Activated CD4-positive, alpha-beta T cell treated with anti-CD3 and anti-CD28 coated beads, Interleukin-2, Interleukin-6, amounts not matched to agents 100 ng/mL and 50 ng/mL, durations not matched to agents 16 hours and 8 hours (primary cell): ENCODE measurements at regions not wholly inside any gene's neighbourhood (a gene's known extent, or its start where the extent isn't known, plus 50 kb on each side); places are given as distances from the start of the nearest gene placed in this dataset.

Source experiments
- DNase-seq: peaks from one replicate; pipeline ENCODE4 v3.0.0-alpha.2; 2020

DNA sequence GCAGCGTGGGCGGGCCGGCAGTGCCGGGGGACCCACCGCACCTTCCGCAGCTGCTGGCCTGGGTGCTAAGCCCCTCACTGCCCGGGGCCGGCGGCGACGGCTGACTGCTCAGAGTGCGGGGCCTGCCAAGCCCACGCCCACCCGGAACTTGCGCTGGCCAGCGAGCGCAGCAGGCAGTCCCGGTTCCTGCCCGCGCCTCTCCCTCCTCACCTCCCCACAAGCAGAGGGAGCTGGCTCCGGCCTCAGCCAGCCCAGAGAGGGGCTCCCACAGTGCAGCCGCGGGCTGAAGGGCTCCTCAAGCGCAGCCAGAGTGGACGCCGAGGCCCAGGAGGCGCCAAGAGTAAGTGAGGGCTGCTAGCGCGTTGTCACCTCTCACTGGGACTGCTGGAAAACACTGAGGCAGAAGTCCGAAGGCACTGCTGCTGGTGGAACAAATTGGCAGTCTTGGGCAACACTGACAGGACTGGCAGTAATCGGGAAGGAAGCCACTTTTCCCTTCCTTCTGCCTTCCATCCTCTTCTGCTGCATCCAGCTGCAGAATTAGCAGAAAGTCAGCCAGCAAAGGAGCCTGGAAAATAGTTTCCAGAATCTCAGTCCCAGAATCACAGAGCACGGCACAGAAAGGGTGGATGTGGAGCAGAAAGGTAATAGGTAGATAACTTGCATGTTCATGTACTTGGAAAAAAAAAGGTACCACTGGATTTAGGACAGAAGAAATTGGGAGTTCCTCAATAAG, 179.4 kb upstream of the FN1 start:
- DNase-seq: no peak

DNA sequence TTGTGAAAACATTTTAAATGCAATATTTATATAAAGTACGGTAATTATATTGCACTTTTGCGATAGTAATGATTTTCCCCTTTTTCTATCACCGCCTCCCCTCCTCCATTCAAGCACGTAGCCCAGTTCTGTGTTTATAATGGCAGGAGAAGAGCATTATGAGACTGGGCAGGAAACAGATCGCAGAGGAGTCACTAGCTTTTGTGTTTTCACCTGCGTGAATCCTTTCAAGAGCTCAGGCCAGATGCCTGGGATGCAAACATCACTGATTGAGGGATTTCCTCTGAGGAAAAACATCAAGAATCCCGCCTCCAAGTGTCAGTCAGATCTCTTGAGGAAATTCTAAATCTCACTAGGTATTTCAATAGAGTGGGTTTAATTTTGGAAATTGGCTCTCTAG, 178.4 kb upstream of the FN1 start:
- no peak for DNase-seq

DNA sequence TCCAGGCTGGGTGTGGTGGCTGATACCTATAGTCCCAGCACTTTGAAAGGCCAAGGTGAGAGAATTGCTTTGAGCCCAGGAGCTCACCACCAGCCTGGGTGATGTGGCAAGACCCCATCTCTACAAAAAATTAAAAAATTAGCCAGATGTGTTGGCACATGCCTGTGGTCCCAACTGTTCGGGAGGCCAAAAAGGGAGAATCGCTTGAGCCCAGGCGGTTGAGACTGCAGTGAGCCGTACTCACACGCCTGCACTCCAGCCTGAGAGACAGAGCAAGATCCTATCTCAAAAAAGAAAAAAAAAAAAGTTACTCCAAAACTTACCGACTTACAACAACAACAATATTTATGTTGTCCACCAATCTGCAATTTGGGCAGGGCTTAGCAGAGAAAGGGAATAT, 178.0 kb upstream of the FN1 start:
- no peak for DNase-seq

DNA sequence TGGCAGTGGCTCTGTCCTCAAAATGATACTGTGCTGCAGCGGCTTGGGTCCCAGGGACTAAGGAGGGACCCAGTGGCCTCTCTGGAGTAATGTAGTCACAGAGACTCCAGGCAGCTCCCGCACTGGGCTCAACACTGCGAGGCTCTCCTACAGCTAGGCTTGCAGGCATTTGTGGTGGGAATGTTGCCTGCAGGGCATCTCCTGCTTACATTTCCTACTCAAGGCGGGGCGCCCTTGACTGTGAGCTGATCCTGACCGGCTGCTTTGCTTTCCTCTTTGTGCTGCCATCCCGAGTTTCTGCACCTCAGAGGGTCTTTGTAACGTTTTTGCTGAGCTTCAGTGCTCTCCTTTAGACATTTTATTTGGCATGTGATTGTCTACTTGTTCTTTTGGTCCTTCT, 177.4 kb upstream of the FN1 start:
- DNase-seq: no peak

DNA sequence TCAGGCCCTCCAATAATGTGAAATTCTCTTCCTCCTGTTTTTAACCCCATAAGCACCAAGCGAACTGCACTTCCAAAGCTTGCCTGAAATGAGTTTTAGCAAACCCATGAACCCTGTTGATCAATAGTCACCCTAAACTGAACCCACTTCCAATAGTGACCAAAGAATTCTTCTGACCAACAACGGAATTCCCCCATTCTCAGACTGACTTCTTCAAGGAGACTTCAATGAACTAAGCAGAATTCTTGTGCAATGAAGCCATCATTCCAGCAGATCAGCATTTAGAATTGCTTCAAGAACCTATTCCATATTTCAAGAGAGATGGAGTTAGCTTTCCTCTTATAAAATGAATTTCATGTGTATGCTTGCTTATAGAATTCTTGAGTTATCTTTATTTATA, 176.9 kb upstream of the FN1 start:
- DNase-seq: no peak

DNA sequence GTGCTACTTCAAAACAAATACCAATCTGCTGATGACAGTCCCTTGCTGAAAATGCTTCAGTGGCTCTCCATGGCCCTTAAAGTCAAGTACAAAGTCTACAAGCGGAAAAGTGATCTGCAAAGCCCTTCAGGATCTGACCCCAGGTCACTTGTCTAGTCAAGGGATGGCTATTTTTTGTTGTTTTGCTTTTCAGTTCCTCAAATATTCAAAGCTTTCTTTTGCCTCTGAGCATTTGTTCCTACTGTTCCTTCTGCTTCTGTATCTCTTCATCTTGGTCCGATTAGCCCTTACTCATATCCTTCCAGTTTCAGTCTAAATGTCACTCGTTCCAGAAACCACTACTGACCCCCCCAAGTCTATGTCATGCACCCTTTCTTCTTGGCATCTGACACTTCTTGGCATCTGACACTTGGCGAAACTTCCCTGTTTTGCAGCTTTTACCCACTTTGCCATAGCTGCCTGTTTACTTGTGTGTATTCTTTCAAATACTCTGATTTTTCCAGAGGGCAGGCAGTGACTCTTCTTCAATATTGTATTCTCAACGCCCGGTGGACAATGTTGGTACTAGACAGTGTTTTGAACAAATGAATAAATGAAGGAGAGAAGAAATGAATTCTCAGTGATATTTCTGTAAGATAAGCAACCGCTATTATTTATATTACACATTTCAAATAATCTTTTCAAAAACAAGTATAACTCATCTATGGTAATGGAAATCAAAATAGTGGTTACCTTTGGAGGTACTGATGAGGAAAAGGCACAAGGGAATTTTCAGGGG, 175.9 kb upstream of the FN1 start:
- no peak for DNase-seq

DNA sequence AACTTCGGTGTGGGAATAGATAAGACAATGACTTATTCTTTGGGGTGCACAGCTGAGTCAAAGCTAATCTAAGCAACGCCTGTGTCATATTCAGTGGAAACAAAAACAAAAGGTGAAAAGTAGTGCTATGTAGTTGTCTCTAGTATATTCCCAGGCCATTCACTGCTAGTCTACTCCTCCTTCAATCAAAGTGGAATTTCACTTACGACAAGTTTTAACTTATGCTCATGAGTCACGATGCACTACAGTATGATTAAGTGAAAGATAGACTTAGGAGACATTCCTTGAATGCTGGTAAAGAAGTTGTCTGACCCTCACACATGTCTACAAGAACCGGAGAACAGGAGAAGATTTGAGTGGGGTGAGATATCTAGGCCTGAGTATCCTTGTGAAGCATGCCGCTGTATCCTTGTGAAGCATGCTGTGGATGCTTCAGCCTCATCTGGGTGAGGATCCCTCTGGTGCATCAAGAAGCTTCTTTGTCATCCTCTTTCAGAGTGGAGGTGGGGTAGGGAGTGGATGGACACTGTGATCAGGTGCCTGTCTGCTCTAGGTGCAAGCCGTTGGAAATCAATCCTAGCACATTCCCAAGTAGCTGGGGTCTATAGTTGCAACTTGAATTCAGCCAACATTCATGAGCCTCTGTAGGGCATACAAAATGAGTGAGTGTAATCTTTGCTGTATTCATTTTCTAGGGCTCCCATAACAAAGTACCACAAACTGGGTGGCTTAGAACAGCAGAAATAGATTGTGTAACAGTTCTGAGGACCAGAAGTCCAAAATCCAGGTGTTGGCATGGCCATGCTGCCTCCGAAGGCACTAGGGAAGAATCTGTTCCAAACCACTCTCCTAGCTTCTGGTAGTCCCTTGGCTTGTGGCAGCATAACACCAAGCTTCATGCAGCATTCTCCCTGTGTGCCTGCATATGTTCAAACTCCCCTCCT, 173.5 kb upstream of the FN1 start:
- no peak for DNase-seq

DNA sequence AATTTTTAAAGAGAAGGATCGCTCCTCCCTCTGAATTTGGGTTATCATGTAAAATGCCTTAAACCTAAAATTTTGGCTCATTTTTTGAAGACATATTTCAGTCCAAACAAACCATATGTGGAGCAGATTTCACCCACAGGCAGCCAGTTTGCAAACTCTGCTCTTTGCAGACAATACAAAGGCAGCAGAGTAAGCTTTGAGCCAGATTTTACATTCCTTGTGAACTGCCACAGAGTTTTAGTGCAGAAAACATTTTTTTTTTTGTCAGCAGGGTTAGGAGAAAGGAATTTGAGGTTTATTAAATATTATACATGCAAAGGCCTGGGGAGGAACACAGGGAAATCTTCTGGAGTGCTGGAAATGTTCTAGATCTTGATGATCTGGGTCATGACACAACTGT, 171.9 kb upstream of the FN1 start:
- DNase-seq: no peak

DNA sequence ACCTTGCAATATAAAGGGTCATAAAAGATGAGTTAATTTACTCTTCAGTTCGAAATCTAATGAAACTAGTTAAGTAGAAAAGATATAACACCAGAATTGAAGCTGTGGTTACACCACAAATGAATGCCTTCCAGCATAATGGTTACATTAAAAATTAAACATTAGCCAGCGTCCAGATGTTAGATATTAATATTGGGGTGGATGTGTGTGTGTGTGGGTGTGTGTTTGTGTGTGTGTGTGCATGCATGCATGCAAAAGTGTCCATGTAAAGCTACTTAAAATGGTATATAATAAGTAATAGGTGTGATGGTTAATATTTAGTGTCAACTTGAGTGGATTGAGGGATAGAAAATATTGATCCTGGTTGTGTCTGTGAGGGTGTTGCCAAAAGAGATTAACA, 170.4 kb upstream of the FN1 start:
- DNase-seq: no peak

DNA sequence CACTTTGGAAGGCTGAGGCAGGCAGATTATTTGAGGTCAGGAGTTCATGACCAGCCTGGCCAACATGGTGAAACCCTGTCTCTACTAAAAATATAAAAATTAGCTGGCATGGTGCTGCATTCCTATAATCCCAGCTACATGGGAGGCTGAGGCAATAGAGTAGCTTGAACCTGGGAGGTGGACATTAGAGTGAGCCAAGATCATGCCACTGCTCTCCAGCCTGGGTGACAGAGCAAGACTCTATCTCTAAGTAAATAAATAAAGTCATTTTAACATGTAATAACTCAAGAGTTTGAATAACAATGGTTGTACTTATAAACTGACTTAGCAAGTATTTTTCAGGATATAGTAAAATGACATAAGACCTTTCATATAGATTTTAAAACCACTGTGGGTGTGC, 169.3 kb upstream of the FN1 start:
- no peak for DNase-seq

DNA sequence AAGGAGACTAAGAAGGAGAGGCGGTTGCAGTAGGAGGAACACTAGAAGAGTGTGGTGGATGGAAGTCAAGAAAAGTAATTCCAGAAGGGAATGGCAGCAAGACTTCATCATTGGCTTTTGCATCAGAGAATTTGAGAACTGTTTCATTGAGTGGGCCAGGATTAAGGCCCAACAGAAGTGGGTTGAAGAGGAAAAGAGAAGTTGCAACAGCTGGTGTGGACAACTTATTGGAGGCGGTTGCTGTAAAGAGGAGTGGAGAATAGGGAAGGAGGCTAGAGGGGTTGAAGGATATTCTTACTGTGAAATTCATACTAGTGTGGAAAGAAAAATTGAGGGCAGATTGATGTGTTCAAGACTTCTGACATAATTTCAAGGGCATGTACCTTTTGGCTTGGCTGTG, 168.7 kb upstream of the FN1 start:
- no peak for DNase-seq

DNA sequence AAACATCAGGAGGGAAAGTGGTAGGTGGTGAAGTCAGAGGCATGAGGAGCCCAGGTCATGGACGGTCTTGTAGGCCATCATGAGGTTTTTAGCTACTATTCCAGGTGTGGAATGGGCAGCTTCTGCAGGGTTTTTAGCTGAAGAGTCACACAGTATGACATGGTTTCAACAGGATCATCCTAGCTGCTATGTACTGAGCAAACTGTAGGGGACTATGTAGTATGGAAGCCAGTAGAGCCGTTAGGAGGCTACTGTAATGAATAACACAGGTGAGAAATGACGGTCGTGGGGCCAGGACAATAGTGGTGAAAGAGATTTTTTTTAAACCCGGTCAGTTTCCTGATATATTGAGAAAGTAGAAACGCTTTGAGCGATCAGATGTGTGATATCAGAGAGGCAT, 167.6 kb upstream of the FN1 start:
- DNase-seq: no peak

DNA sequence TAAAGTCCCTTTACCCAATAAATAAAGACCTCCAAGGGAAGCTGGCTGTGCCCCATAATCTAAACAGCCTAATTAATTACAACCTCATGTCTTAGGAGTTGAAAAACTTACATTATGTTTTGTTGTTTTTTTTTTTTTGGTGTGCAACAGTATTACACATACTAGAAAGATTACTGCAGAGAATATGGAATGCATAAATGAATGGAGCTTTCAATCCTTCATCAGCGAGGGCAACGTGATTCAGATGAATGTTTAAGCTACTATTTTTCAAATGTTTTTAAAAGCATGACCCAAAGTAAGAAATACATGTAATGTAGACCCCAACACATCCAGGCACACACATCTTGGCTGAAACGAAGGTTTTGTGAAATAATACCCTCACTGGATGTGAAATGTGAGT, 167.1 kb upstream of the FN1 start:
- DNase-seq: no peak

DNA sequence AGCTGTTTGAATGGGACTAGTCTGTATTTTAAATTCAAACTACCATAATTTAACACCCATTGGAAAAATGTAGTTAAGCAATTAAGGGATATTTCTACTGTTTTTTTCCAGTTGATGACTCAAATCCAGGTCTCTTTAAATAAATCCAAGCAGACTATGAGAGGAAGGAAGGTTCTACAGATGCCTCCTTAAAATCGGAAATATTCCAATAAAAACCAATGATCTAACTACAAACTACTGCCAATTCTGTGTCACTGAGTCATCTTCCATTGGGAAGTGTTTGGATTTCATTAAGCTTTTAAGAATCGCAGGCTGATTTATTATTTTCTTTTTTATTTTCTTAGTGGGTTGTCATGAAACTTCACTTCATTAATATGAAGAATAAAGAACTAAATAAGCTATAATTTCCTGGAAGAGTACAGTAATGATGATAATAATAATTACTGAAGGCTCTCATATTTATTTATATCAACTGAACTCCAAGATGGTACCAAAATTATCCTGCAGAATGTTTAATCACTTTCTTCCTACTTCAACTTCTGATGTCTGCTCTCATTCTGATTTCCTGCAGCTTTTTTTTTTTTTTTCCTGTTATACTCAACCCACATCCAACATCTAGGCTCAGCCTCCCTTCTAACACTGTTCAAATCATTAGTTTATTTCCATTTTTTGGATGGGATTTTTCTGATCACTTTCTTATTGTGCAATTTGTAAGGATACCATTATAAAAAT, 166.3 kb upstream of the FN1 start:
- no peak for DNase-seq

DNA sequence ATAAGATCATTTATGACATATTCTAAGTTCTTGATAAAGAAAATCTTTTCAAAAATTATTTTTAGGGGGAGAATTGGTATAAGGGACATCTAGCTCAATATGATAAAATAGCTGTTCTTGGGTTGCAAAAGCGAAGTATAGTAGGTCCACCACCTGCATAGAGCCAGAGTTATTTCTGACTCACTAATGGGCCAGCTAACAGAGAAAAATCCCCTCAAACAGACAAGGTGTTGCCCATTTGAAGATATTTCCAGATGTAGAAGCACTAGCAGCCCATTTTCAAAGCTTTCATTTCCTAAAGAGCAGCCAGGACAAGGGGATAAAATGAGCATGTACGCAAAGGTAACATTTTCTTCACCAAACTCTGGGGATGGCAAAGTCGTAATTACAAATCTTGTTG, 165.7 kb upstream of the FN1 start:
- no peak for DNase-seq

DNA sequence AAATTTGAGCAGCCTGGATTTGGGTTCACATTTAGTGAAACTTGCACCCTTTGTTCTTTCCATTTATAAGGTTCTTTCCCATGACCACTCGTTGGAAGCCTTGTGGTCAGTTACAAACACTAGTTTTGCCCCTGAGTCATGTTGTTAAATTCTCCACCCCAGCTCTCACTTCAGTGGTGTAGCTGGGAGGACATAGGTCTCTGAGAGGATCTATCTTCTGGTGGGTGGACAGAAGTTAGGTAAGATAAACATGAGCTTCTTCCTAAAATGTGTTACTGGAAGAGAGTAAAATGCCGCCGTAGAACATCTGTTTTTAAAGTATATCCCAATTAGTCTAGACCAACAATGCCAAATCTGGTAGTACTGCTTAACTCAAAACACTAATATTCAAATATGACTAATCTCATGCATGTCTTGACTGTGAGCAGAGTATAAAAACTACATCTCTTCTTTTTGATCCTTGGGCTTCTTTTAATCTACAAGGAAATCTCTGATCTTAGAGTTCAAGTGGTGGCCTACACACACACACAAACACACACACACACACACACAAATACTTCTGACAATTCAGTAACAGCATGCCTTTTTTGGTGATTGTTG, 162.6 kb upstream of the FN1 start:
- DNase-seq: no peak

DNA sequence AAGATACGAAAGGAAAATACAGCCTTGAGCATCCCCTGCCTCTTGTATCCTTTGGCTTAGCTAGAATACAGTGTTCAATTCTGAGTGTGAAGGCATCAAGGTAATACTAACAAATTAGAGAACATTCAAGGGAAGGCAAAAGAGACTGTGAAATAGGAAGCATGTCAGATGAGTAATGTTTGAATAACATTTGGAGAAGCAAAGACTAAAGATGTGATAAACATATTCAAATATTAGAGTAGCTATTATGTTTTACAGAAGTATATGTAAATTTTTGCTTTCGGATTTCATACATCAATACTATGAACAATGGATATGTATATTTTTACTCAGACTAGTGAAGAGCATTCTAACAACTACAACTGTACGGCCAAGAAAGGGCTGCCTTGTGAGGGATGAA, 161.7 kb upstream of the FN1 start:
- no peak for DNase-seq

DNA sequence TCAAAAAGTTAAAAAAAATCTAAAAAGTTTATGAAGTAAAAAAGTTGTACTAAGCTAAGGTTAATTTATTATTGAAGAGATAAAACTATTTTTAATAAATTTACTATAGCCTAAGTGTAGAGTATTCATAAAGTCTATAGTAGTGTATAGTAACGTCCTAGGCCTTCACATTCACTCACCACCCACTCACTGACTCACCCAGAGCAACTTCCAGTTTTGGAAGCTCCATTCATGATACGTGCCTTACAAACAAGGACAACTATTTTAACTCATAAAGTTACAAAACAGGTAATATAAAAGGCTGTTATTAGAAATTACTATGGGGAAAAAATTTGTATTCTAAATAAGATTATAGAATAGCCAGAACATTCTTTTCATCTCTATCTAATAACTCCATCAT, 158.9 kb upstream of the FN1 start:
- DNase-seq: no peak

DNA sequence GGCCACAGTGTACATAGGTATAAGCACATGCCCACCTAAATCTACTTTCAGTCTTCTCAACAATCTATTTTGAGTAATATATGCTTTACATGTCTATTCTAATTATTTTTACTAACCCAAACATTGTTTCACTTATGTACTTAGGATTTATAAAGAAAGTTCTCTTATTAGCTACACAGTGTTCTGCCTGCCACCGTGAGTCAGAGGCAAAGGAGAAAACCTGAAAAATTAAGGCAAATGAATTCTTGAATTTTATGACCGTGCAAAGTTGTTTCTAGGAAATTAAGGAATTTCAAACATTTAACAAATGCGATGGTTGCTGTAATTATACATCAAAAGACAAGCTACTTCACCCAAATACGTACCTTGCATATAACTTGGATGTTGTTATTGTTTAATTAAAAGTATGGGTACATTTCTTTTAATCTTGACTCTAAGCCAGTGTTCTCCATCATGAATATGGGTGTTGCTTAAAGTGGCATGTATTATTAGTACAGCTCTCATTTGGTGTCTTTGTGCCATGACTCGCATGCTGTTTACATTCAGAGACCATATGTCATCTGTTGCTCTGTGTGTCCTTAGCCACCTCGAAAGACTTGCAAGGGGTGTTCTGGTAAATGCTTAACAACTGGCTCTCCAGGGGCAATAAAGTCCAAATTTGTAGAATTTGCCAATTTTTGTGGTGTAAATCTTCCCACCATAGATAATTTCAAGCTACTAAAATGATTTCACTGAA, 154.3 kb upstream of the FN1 start:
- no peak for DNase-seq

DNA sequence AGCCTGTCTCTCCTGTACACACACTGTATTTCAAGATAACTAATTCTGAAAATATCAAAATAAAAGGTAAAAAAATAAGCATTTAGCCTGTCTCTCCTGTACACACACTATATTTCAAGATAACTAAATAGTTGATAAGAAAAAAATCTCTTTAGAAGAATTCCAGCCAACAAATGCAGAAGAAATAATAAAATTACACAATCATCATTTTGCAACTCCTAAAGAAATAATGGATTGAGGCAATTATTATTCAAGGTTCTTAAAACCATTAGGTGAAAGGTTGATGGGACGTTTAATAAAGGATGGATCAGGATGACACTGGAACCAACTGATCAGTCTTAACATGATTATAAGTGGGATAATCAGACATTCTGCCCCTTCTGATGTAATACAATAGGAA, 148.0 kb upstream of the FN1 start:
- no peak for DNase-seq

DNA sequence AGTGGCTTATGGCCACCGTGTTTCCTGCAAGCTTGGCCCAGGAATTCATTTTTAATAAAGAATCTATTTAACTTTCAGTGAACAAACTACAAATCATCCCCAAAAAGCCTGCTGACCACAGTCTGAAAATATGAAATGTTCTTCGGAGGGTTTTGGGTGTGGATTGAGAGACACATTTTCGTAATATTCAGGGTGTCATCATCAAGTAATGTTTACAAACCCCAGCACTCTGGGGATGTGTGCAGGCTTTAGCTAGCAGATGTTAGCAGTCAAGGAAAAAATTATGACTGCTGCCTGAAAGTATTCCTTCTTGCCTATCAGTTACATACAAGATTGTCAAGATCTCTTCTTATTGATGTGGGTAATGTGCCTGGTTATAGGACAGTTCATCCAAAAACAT, 143.9 kb upstream of the FN1 start:
- DNase-seq: no peak

DNA sequence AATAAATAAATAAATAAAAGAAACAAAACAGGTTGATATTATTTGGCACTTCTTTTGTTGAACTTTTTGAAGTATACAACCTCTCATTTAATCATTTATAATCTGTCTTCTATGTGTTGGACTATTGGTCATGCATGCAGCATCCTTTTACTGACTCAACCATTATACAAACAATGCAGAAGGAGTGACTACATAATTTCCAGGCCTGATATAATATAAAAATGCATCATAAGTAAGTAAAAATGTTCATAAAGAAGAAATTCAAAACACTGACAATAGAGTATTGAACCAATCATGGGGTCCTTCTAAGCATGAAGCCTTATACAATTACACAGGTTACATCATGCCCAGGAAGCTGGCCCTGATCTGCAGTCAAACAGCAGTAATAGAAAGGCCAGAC, 141.5 kb upstream of the FN1 start:
- no peak for DNase-seq
